ENCODE measurements at regions not wholly inside any gene's neighbourhood (a gene's known extent, or its start where the extent isn't known, plus 50 kb on each side); places are given as distances from the start of the nearest gene placed in this dataset.
"Not testable (repeated sequence)": the region's sequence is repeated elsewhere in the genome, so short reads cannot be mapped to it uniquely, and the experiment has no call there.

DNA sequence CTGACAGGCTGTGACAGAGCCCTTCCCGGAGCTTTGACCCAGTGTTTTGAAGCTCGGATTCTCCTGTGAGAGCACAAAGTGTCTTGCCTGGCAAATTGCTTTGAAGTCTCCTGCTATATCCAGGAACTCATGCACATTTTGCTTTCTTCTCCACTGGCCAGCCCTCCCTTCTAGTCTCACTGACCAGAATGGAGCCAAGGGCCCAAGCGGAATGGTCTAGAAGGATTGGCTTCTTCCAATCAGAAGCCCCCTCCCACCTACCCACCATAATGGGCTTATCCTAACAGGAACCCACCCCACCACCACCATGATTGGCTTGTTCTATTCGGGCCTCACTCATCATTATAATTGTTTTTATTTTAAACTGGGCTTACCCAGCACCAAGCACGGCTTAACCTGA, 130.1 kb downstream of the PXDC1 start:
- Mint-ChIP-seq H3K27me3 (peaks cover 24% of the 10 kb centered on the region), H3K4me1 (ENCODE audit: low read depth) (no peaks in the 10 kb centered on the region), H3K36me3 (no peaks in the 10 kb centered on the region), H3K27ac (no peak overlapping the region), H3K9me3 (no peaks in the 10 kb centered on the region), H3K4me3 (no peak overlapping the region)
- intact Hi-C loops (cut with micrococcal nuclease) = no loop called here
- DNase-seq = no peak
- ChIA-PET POLR2A (no interaction called here), CTCF (no interaction called here)

DNA sequence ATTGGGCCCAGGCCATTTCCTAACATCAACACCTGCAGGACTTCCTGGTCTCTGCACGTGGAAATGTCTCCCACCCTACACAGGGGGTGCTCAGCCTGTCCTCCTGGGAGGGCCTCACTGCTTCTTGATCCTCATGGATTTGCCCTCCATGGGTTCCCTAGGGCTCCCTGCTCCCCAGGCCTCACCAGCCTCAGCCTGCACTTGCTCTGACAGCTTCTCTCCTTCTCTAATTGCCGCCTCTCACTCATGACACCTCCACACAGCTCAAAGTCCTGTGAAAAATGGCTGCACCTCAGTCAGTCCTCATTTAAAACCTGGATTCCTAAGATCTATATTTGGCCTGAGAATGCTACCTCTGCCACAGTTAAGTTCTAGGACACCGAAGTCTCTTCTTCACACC, 130.6 kb downstream of the PXDC1 start:
- ChIA-PET POLR2A (no interaction called here), CTCF (no interaction called here)
- no peaks in the 10 kb centered on the region for H3K36me3 Mint-ChIP-seq
- intact Hi-C loops (cut with micrococcal nuclease) = no loop called here
- H3K27ac Mint-ChIP-seq = no peak overlapping the region
- no peak overlapping the region for H3K4me3 Mint-ChIP-seq
- no peaks in the 10 kb centered on the region for H3K4me1 Mint-ChIP-seq (ENCODE audit: low read depth)
- H3K27me3 Mint-ChIP-seq = peaks cover 22% of the 10 kb centered on the region
- no peaks in the 10 kb centered on the region for H3K9me3 Mint-ChIP-seq
- DNase-seq = no peak

DNA sequence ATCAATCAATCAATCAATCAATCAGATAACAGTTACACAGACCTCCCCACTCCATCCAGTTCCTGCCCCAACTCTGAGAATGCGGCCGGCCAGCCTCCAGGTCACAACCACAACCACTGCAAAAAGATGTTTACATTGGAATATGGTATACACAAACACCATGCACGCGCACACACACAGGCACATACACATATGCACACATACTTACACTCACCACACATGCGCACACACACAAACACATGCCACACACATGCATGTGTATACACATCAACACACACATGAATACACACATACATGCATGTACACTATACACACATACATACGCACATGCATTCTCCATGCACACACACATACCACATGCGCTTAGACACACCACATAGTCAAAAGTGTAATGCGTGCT, 131.1 kb downstream of the PXDC1 start:
- H3K4me3 Mint-ChIP-seq = no peak overlapping the region
- no peak for DNase-seq
- CTCF ChIA-PET = no interaction called here

DNA sequence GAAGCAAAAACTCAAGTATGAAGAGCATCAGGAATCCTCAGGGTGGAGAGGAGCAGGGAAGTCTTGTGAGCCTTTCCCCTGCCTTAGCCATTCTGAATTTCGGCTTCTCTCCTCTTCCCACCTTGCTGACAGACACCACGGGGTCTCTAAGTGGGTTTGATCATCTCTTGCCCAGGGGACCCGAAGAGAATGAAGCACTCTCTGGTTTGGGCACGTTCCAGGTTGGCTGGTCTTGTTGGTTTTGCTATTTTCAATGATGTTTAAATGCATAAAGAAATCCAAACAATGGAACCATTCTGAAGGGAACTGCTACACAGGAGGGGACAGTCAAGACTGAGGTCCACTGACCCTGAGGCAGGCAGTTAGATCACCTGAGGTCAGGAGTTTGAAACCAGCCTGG, 131.7 kb downstream of the PXDC1 start:
- Mint-ChIP-seq H3K36me3 (no peaks in the 10 kb centered on the region), H3K4me1 (ENCODE audit: low read depth) (no peaks in the 10 kb centered on the region), H3K27me3 (peaks cover 21% of the 10 kb centered on the region), H3K4me3 (no peak overlapping the region), H3K27ac (no peak overlapping the region), H3K9me3 (no peaks in the 10 kb centered on the region)
- intact Hi-C loops (cut with micrococcal nuclease) = no loop called here
- DNase-seq = no peak
- CTCF ChIA-PET = no interaction called here
- POLR2A ChIA-PET = no interaction called here

More for the DNA sequence above, 131.1 kb downstream of the PXDC1 start:
- POLR2A ChIA-PET = no interaction called here
- Mint-ChIP-seq H3K4me1 (ENCODE audit: low read depth) (no peaks in the 10 kb centered on the region), H3K27ac (no peak overlapping the region), H3K27me3 (peaks cover 21% of the 10 kb centered on the region), H3K36me3 (no peaks in the 10 kb centered on the region), H3K9me3 (no peaks in the 10 kb centered on the region)
- intact Hi-C loops (cut with micrococcal nuclease) = no loop called here

DNA sequence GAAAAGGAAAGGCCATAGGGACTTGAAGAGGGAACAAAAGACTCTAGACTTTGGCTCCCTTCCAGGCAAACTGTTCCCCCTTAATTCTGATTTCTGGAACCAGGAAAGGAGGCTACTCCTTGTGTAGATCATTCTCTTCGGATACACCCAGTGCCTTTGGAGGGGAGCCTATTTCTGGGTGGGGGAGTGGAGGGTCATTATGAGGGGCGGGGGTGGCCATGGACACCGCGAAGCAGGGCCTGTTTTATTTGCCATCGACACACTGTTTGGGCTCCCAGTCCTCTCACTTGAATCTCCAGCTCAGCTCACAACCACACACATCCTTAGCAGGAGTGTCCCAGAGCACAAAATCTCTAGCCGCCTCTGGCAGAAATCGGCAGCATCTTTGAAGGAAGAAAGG, 132.3 kb downstream of the PXDC1 start:
- ChIA-PET CTCF (no interaction called here), POLR2A (no interaction called here)
- no peaks in the 10 kb centered on the region for H3K4me1 Mint-ChIP-seq (ENCODE audit: low read depth)
- no peak overlapping the region for H3K27ac Mint-ChIP-seq
- H3K4me3 Mint-ChIP-seq = no peak overlapping the region
- intact Hi-C loops (cut with micrococcal nuclease) = no loop called here
- H3K27me3 Mint-ChIP-seq = peaks cover 20% of the 10 kb centered on the region
- no peaks in the 10 kb centered on the region for H3K36me3 Mint-ChIP-seq
- DNase-seq = no peak
- no peaks in the 10 kb centered on the region for H3K9me3 Mint-ChIP-seq

DNA sequence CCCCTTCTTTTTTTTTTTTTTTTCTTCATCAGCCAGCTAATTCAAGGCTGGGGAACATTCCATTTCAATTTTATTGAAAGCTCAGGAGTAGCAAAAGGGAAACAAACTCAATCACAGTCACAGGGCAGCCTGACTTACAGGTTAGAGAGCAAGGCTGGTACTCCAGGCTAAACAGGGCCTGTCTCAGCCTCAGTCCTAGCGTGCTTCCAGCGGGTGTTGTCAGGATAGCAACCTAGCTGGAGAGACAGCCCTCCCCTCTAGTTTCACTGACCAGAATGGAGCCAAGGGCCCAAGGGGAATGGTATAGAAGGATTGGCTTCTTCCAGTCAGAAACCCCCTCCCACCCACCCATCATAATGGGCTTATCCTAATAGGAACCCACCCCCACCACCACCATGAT, 132.9 kb downstream of the PXDC1 start:
- DNase-seq = no peak
- H3K27me3 Mint-ChIP-seq = peaks cover 17% of the 10 kb centered on the region
- intact Hi-C loops (cut with micrococcal nuclease) = no loop called here
- no peaks in the 10 kb centered on the region for H3K9me3 Mint-ChIP-seq
- H3K36me3 Mint-ChIP-seq = no peaks in the 10 kb centered on the region
- H3K4me1 Mint-ChIP-seq (ENCODE audit: low read depth) = no peaks in the 10 kb centered on the region
- H3K27ac Mint-ChIP-seq = no peak overlapping the region
- no peak overlapping the region for H3K4me3 Mint-ChIP-seq
- POLR2A ChIA-PET = no interaction called here
- CTCF ChIA-PET = no interaction called here

DNA sequence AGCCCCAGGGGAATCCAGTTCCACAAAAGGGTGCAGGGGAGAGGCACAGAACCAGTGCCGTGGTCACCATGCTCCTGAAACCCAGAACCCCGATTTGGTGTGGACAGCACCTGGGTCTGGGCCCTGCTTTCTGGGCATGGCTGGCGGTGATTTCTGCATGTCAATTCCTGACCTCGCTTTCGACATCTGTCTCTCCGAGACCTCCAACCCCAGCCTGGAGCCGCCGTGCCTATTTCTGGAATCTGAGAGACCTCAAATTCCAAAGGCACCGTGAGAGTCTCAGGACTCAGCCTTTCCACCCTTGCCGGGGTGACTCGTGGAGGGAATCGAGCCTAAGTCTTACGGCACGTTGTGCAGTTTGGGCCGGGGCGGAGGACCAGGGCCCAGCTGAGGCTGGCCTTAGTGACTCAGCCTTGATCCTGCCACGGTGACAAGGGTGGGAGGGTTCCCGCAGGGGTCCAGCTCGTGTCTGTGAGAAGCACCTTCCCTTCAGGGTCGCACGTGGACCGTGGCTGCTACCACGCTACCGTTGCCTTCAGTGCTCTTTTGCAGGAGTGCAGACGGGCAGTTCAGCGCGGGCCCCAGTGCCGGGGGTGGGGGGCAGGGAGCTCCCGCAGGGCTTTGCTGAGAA, 133.7 kb downstream of the PXDC1 start:
- H3K9me3 Mint-ChIP-seq = no peaks in the 10 kb centered on the region
- CTCF ChIA-PET = no interaction called here
- intact Hi-C loops (cut with micrococcal nuclease) = no loop called here
- peaks cover 16% of the 10 kb centered on the region for H3K27me3 Mint-ChIP-seq
- H3K4me3 Mint-ChIP-seq = no peak overlapping the region
- POLR2A ChIA-PET = no interaction called here
- no peak for DNase-seq
- H3K4me1 Mint-ChIP-seq (ENCODE audit: low read depth) = no peaks in the 10 kb centered on the region
- no peaks in the 10 kb centered on the region for H3K36me3 Mint-ChIP-seq
- H3K27ac Mint-ChIP-seq = no peak overlapping the region

DNA sequence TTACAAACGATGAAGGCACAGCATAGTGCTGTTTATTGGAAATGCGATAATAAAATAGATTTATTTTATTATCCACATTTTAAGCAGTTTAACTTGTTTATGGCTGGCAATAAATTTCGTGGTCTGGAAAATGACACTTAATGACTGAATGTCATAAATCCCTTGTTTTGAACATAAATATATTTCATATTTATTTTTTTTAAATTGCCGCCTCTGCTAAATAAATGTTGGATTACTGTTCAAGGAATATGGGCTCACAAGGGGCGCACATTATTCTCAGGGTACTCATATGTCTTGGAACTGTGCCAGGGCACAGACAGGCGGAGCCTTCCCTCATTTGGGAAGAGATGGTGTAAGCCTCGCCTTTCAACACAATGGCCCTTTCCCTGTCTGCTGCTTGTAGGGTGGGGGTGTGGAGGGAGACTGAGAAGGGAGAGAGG, 134.3 kb downstream of the PXDC1 start:
- ChIA-PET POLR2A (no interaction called here), CTCF (no interaction called here)
- H3K36me3 Mint-ChIP-seq = no peaks in the 10 kb centered on the region
- H3K27me3 Mint-ChIP-seq = peaks cover 11% of the 10 kb centered on the region
- H3K4me1 Mint-ChIP-seq (ENCODE audit: low read depth) = no peaks in the 10 kb centered on the region
- no peaks in the 10 kb centered on the region for H3K9me3 Mint-ChIP-seq
- H3K27ac Mint-ChIP-seq = no peak overlapping the region
- no peak for DNase-seq
- intact Hi-C loops (cut with micrococcal nuclease) = no loop called here
- H3K4me3 Mint-ChIP-seq = no peak overlapping the region

DNA sequence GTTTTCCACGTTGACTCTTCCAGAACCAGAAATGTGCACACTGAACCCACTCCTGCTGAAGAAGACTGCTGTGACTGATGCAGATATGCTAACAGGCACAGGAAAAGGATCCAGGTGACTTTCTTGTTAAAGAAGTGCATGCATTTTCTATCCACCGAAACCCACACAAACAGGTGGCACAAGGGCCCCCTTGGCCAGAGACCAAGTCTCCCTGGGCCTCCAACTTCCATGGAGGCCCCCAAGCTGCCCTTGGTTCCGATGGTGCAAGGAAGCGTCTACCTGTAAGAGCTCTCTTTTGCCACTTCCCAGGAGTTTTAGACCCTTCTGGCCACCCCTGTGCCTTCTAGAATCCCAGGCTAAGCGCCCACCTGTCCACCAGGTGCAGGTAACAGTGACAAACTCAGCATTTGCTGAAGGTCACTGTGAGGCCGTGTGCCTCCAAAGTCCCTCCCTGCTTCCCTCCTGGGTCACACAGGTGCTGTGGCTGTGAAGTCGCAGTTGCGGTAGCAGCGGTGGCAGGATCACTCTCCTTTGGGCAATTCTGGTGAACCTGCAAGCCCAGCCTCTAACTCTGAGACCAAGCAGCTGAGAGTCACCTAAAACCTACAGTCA, 134.8 kb downstream of the PXDC1 start:
- peaks cover 13% of the 10 kb centered on the region for H3K27me3 Mint-ChIP-seq
- no peaks in the 10 kb centered on the region for H3K9me3 Mint-ChIP-seq
- H3K4me1 Mint-ChIP-seq (ENCODE audit: low read depth) = no peaks in the 10 kb centered on the region
- no peaks in the 10 kb centered on the region for H3K36me3 Mint-ChIP-seq
- no peak overlapping the region for H3K27ac Mint-ChIP-seq
- POLR2A ChIA-PET = no interaction called here
- no peak for DNase-seq
- H3K4me3 Mint-ChIP-seq = no peak overlapping the region
- CTCF ChIA-PET = no interaction called here
- intact Hi-C loops (cut with micrococcal nuclease) = no loop called here

DNA sequence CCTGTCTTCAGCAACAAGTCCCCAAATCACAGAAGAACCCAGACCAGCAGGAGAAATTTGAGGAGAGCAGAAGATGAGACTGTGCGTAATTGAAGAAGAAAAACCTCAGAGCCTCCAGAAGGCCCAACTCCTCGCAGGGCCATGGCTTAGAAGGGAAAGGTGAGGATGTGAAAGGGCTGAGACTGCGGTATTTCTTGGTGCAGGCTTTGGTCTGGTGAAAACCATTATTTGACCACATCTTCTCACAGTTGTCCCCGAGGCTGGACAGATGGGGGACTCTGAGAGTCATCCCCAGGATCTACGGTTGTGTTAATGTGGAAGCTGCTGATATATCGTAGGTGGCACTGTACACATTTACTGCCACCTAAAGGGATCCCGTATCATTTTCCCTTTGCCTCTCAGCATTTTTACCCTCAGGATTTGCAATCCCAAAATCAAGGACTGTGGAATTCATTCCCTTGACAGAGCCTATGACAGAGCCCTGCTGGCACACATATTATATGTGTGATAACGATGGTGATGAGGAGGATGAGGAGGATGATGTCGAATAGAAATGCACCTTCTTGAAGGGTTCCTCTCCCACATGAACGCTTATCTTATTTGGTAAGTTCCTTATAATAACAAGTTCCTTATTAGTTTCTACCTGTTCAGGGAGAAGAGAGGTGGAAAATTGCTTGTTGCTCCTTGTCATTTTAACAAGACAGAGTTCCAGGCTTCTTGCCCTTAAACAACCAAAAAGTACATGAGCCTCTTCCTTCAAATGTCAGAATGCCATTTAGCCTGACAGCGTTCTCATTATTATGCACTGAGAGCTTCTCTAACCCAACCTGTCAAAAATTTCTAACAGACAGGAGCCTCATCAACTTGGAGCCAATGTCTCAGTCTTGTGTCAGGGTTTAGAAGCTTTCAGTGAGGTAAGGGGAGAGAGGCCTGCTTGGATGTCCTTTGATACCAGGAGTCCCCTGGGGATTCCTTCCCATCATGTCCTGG, 135.8 kb downstream of the PXDC1 start:
- Mint-ChIP-seq H3K27ac (no peak overlapping the region), H3K4me1 (ENCODE audit: low read depth) (no peaks in the 10 kb centered on the region), H3K4me3 (no peak overlapping the region), H3K27me3 (peaks cover 13% of the 10 kb centered on the region), H3K9me3 (no peaks in the 10 kb centered on the region), H3K36me3 (no peaks in the 10 kb centered on the region)
- POLR2A ChIA-PET = no interaction called here
- intact Hi-C loops (cut with micrococcal nuclease) = no loop called here
- DNase-seq = no peak
- CTCF ChIA-PET = no interaction called here

DNA sequence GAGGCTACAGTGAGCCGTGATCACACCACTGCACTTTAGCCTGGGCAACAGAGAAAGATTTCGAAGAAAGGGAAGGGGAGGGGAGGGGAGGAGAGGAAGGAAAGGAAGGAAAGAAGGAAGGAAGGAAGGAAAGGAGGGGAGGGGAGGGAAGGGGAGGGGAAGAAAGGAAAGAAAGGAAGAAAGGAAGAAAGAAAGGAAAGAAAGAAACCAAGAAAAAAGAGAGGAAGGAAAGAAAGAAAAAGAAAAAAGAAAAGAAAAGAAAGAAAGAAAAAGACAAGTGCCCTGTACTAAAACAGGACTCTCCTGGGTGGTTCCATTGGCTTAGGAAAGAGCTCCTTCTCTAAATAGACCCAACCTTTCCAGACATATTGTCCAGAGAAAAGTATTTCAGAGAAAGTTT, 136.6 kb downstream of the PXDC1 start:
- H3K27me3 Mint-ChIP-seq = peaks cover 12% of the 10 kb centered on the region
- intact Hi-C loops (cut with micrococcal nuclease) = no loop called here

DNA sequence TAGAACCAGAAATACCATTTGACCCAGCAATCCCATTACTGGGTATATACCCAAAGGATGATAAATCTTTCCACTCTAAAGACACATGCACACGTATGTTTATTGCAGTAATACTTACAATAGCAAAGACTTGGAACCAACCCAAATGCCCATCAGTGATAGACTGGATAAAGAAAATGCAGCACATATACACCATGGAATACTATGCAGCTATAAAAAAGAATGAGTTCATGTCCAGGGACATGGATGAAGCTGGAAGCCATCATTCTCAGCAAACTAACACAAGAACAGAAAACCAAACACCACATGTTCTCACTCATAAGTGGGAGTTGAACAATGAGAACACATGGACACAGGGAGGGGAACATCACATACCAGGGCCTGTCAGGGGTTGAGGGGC, 137.9 kb downstream of the PXDC1 start:
- H3K27ac Mint-ChIP-seq; H3K4me3 Mint-ChIP-seq; H3K36me3 Mint-ChIP-seq; DNase-seq; H3K4me1 Mint-ChIP-seq (ENCODE audit: low read depth); POLR2A ChIA-PET; H3K9me3 Mint-ChIP-seq; intact Hi-C loops (cut with micrococcal nuclease); CTCF ChIA-PET: not testable (repeated sequence)
- peaks cover 14% of the 10 kb centered on the region for H3K27me3 Mint-ChIP-seq

More for the DNA sequence above, 136.6 kb downstream of the PXDC1 start:
- H3K36me3 Mint-ChIP-seq = no peaks in the 10 kb centered on the region
- no peak for DNase-seq
- ChIA-PET CTCF (no interaction called here), POLR2A (no interaction called here)
- no peak overlapping the region for H3K27ac Mint-ChIP-seq
- H3K9me3 Mint-ChIP-seq = no peaks in the 10 kb centered on the region
- H3K4me1 Mint-ChIP-seq (ENCODE audit: low read depth) = no peaks in the 10 kb centered on the region
- no peak overlapping the region for H3K4me3 Mint-ChIP-seq

Measured in activated CD4-positive, alpha-beta memory T cell treated with anti-CD3 and anti-CD28 coated beads for 36 hours (primary cell).